HL-60/S4 treated with retinoic acid at 250 ng/mL for 4 days and 3 days (cell line): ENCODE measurements at regions not wholly inside any gene's neighbourhood (a gene's known extent, or its start where the extent isn't known, plus 50 kb on each side); places are given as distances from the start of the nearest gene placed in this dataset.
"Not testable (repeated sequence)": the region's sequence is repeated elsewhere in the genome, so short reads cannot be mapped to it uniquely, and the experiment has no call there.

Experiments
- in situ Hi-C: fragments of 300-500 bp; cut with MboI; formaldehyde crosslinking; loops from 2 replicates; pipeline ENCODE4 v1.7.0; 2022; ENCODE audit warnings: low sequenced_read_pairs

- in situ Hi-C loops: no loop called here
Observed at GRCh38 chr21:16441789-16442188, 712.0 kb downstream of the USP25 start.

- in situ Hi-C loops: no loop called here
Observed at GRCh38 chr21:16454399-16454798, 724.6 kb downstream of the USP25 start.

GRCh38 chr21:16455526-16455925, 725.7 kb downstream of the USP25 start:
- in situ Hi-C loops: no loop called here

- in situ Hi-C loops: no loop called here
Observed at GRCh38 chr21:16455978-16456377, 726.2 kb downstream of the USP25 start.

- in situ Hi-C loops: no loop called here
Observed at GRCh38 chr21:16457498-16457897, 727.7 kb downstream of the USP25 start.

- in situ Hi-C loops: no loop called here
Observed at GRCh38 chr21:16460936-16461335, 731.2 kb downstream of the USP25 start.

- in situ Hi-C loops: not testable (repeated sequence)
Observed at GRCh38 chr21:16464211-16464889, 734.6 kb downstream of the USP25 start.

- in situ Hi-C loops: no loop called here
Observed at GRCh38 chr21:16468184-16468583, 738.4 kb downstream of the USP25 start.

- in situ Hi-C loops: no loop called here
Observed at GRCh38 chr21:16473988-16474387, 744.2 kb downstream of the USP25 start.

- in situ Hi-C loops: no loop called here
Observed at GRCh38 chr21:16476056-16476825, 746.5 kb downstream of the USP25 start.

GRCh38 chr21:16488042-16488441, 758.3 kb downstream of the USP25 start:
- in situ Hi-C loops: no loop called here

- in situ Hi-C loops: no loop called here
Observed at GRCh38 chr21:16492356-16492755, 762.6 kb downstream of the USP25 start.

GRCh38 chr21:16492892-16493291, 763.1 kb downstream of the USP25 start:
- in situ Hi-C loops: no loop called here

GRCh38 chr21:16496609-16497008, 766.8 kb downstream of the USP25 start:
- in situ Hi-C loops: no loop called here

GRCh38 chr21:16500271-16500670, 770.5 kb downstream of the USP25 start:
- in situ Hi-C loops: no loop called here

- in situ Hi-C loops: no loop called here
Observed at GRCh38 chr21:16502273-16502672, 772.5 kb downstream of the USP25 start.

GRCh38 chr21:16502897-16503296, 773.1 kb downstream of the USP25 start:
- in situ Hi-C loops: no loop called here

GRCh38 chr21:16504281-16504680, 774.5 kb downstream of the USP25 start:
- in situ Hi-C loops: no loop called here

- in situ Hi-C loops: no loop called here
Observed at GRCh38 chr21:16504766-16505165, 775.0 kb downstream of the USP25 start.

GRCh38 chr21:16509476-16509875, 779.7 kb downstream of the USP25 start:
- in situ Hi-C loops: no loop called here

GRCh38 chr21:16514316-16514715, 784.5 kb downstream of the USP25 start:
- in situ Hi-C loops: no loop called here

GRCh38 chr21:16517383-16517782, 787.6 kb downstream of the USP25 start:
- in situ Hi-C loops: no loop called here
